HCT116 (cell line): ENCODE measurements at regions not wholly inside any gene's neighbourhood (a gene's known extent, or its start where the extent isn't known, plus 50 kb on each side); places are given as distances from the start of the nearest gene placed in this dataset.

Experiments
- CTCF ChIP-seq, 3 experiments: fragments of 200-600 bp in 1 of 3; sonication (generic) in 1 of 3; IDR thresholded peaks in 2 of 3; conservative IDR thresholded peaks in 1 of 3; 2 replicates each; pipeline ENCODE4 v1.5.1; 2012 to 2017; ENCODE audit warnings: low read depth in 2 of 3, low read length in 2 of 3, antibody characterized with exemption in 1 of 3, borderline replicate concordance in 1 of 3, control low read depth in 1 of 3, mild to moderate bottlenecking in 1 of 3, mixed read lengths in 1 of 3, mixed run types in 1 of 3, moderate library complexity in 1 of 3; ENCODE audit not compliant: insufficient read depth in 1 of 3
- ELF1 ChIP-seq: IDR thresholded peaks from 2 replicates; pipeline ENCODE4 v1.6.1; 2012; ENCODE audit warnings: low read depth, borderline replicate concordance
- EZH2 ChIP-seq: fragments of 200-600 bp; sonication (generic); IDR thresholded peaks from 2 replicates; pipeline ENCODE4 v1.6.1; 2017; ENCODE audit warnings: antibody characterized with exemption, mixed run types
- JUND ChIP-seq: IDR thresholded peaks from 2 replicates; pipeline ENCODE4 v1.6.1; 2012
- POLR2A ChIP-seq: IDR thresholded peaks from 2 replicates; pipeline ENCODE4 v1.7.0; 2011; ENCODE audit warnings: borderline replicate concordance; ENCODE audit not compliant: insufficient read depth, insufficient read length; ENCODE audit errors: extremely low read depth
- RAD21 ChIP-seq: IDR thresholded peaks from 2 replicates; pipeline ENCODE4 v1.6.1; 2012; ENCODE audit warnings: low read depth, mild to moderate bottlenecking
- REST ChIP-seq: IDR thresholded peaks from 2 replicates; pipeline ENCODE4 v1.6.1; 2012; ENCODE audit warnings: low read depth
- SRF ChIP-seq: IDR thresholded peaks from 2 replicates; pipeline ENCODE4 v1.6.1; 2012; ENCODE audit warnings: low read depth
- YY1 ChIP-seq: IDR thresholded peaks from 2 replicates; pipeline ENCODE4 v1.6.1; 2011; ENCODE audit warnings: low read length, low read depth, moderate library complexity, mild to moderate bottlenecking; ENCODE audit not compliant: insufficient replicate concordance; ENCODE audit errors: extremely low read depth
- TF ChIP-seq, protein P1 (sequence below): IDR thresholded peaks from 2 replicates; pipeline ENCODE4 v1.6.1; 2012

GRCh38 chr4:22181736-22182135, 233.2 kb upstream of the KCNIP4 start:
- TF ChIP-seq CTCF (IDR thresholded peaks at IDR 0.05 in 2 of 3, conservative IDR thresholded peaks at IDR 0.05 in 1 of 3; ENCODE audit: borderline replicate concordance in 1 of 3, insufficient read depth in 1 of 3, low read depth in 2 of 3, low read length in 2 of 3) (no peak), POLR2A (no peak), JUND (no peak), YY1 (no peak), REST (no peak), EZH2 (no peak), SRF (no peak), ELF1 (no peak), RAD21 (no peak)
- TF ChIP-seq, protein P1, sequence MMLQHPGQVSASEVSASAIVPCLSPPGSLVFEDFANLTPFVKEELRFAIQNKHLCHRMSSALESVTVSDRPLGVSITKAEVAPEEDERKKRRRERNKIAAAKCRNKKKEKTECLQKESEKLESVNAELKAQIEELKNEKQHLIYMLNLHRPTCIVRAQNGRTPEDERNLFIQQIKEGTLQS: no peak
